ENCODE measurements at regions not wholly inside any gene's neighbourhood (a gene's known extent, or its start where the extent isn't known, plus 50 kb on each side); places are given as distances from the start of the nearest gene placed in this dataset.
"Not testable (repeated sequence)": the region's sequence is repeated elsewhere in the genome, so short reads cannot be mapped to it uniquely, and the experiment has no call there.

DNA sequence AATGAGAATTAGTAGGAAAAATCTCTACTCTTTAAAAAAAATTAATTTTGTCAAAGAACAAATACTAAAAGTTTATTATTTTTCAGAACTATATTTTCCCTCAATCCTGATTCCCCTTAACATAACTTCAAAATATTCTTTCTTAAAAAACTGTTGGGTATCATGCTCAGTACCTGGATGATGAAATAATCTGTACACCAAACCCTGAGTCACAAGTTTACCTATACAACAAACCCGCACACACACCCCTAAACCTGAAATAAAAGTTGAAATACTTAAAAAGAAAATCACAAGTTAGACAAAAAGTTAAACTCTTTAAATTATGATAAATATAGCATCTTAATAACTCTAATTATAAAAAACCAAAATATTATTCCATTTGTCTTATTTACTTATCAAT is 812.3 kb downstream of the MAT2B start:
- no peak for DNase-seq

DNA sequence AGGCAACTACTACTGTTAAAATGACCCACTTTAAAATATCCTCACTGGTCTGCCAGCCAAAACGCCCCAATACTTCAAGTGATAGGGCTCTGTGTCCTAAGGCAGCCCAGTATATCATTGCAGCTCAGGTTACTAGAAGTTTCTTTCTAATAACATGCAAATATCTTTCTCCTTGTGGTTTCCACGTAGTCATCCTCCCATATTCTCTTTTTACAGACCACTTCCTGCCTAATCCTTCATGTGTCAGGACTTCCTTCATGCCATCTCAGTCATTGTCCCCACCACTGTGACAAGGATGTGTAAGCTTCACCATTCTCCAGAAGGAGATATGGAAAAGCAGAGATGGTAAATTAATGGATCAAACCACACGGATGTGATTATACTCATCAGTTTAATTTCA is 813.7 kb downstream of the MAT2B start:
- no peak for DNase-seq

DNA sequence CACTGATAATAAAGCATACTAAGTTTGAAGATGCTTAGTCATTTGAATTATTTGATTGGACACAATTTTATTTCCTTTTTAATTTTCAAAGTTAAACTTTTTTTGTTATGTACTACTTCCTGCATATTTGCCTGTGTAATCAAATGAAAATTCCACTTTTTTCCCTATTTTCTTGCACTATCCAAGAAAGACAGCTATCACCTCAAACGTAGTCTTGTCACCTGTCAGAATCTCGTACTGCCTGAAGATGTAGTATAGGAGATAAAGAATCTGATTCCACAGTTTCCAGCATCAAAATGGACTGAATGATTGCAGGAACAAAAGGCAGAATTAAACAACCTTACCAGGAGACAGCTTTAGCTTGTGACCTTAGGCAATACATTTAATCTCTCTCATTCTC is 818.8 kb downstream of the MAT2B start:
- DNase-seq, result no peak

GRCh38 chr5:164326219-164326618 is 820.8 kb downstream of the MAT2B start:
- DNase-seq, result no peak

DNA sequence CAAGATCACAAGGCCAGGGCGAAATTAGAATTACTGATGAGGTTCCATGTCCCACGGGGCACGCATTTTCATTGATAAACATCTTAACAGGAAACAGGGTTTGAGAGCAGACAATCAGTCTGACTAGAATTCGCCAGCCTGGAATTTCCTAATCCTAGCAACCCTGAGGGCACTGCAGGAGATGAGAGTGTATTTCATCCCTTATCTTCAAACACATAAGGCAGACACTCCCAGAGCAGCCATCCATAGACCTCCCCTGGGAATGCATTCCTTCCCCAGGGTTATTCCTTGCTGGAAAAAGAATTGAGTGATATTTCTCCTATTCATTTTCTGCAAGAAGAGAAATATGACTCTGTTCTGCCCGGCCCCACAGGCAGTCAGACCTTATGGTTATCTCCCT is 821.7 kb downstream of the MAT2B start:
- DNase-seq, result not testable (repeated sequence)

DNA sequence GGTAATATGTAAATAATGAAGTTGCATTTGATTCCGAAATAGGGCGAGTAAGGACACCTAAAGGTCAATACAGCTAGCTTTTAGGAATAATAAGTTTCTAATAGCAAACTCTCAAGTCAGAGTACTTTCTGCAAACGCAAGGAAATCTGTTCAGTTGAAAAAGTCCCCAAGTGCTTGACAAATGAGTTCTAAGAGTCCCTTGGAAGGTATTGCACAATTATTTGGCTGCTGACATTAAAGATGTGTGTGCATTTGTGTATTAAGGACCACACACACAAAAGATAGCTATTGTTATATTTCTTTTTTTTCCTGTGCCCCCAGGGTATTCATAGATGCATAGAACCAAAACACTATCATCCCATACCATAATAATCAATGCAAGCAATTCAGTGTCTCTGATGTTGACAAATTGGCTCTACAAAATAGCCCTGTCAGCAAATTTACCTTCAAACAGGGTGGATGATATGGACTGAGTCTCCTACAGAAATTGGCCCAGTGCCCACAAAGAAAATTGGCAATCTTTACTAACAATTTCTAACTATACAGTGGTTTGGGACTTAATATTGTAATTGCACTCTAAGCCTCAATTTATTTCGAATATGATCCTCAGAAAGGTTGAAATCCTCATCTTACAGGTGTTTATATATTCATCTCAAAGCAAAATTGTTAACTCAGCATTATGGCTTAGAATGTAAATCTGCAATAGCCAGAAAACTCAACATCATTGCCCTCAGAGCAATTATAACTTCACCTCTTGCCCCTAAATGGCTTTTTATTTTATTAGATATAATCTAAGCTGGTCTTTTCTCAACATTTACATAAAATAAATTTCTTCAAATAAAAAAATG is 827.2 kb downstream of the MAT2B start:
- no peak for DNase-seq

GRCh38 chr5:164335837-164336236 is 830.4 kb downstream of the MAT2B start:
- DNase-seq, result no peak

GRCh38 chr5:164336276-164336675 is 830.9 kb downstream of the MAT2B start:
- no peak for DNase-seq

DNA sequence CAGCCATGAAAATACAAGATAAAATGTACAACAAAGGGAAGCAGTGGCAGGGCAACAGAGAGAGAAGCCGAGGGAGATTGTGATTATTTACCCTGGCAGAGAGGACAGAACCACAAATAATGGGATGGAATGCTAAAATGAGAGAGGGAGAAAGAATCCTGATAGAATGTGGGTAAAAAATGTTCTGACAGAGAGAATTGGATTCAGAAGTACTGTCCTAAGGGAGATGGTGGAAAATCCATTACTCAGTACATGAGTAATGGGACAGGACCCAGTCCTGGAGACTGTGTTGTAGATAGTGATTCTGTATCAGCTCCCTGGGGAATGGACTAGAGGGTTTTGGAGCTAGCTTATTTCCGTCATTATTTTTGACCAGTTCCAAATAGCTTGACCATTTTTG is 831.5 kb downstream of the MAT2B start:
- no peak for DNase-seq

- DNase-seq, result no peak
These were observed 835.7 kb downstream of the MAT2B start for GRCh38 chr5:164341056-164341619.

DNA sequence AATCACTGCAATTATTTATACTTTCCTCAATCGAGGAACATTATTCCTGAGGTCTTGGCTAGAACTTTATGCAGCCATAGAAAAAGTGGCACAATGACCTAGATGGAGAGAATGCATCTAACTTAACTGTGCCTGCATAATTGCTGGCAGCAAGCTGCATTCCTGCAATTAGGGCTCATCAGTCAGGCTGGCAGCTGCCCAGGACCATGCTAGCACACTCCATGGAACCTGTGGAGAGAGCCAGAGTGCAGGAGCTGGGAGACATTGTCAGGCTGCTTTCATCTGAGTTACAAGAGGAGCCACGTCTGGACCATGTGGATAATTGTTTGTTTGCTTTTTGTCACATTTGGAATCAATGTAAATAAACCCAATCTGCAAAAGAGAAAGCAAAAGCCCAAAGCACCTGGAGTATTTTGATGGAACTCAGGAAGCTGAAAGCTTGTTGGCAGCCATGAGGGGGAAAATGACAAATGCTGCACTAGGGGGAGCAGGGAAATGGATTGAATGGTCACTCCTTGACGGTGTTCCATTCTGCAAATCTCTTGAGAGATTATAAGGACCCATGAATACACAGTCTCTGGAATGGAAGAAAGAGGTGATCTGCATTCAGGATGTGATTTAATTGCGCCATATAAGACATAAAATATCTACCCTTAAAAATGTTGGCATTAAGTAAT is 839.9 kb downstream of the MAT2B start:
- no peak for DNase-seq

DNA sequence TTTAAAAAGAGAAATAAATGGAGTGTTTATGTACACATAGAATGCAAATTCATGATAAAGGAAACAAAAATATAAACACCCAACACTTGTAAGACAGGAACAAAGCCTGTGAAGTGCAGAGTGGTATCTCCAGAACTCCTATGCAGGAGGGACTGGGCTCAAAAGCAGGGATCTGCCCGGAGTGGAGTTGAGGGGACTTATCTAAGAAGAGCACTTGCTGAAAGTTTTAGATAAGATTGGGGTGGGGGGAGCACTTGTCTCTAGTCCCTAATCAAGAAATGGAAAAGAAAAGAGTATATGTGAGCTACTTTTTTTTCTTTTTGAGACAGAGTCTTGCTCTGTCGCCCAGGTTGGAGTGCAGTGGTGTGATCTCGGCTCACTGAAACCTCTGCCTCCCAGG is 840.4 kb downstream of the MAT2B start:
- DNase-seq, result no peak

DNA sequence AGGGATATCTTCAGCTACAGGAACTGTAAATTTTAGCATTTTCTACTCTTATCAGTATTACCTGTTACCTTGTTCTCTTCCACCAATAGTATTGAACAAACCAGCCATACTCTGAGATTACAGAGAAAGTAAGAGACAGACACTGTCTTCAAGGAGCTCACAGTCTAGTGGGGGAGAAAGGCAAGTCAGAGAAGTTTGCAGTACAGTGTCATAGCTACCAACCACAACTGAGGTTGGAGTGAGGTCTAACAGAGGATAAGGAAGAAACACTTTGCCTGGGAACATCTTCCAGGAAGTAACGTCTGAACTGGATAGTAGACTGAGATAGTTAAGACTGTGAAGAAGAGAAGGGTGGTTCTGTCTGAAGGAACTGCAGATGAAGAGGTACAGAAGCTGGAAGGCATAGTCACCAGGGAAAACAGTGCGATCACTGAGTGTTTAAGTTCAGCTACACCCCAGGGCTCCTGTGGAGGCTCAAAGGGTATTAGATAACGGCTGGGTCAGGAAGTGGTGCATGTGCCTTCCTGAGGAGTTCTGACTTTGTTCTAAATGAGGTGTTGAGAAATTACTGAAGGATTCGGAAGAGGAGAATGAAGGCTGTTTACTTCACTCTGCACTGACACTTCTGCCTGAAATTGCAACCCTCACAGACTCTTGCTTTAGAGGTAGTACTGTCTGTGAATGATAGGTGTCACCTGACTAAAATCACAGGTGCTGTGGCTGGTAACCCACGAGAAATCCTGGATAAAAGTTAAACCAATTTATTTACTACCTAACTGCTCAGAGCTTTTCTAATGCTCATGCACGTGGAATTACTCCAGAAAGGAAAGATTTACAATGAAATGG is 841.6 kb downstream of the MAT2B start:
- DNase-seq, result no peak

GRCh38 chr5:164350236-164350635 is 844.8 kb downstream of the MAT2B start:
- DNase-seq, result no peak

GRCh38 chr5:164351245-164351834 is 845.9 kb downstream of the MAT2B start:
- DNase-seq, result no peak

DNA sequence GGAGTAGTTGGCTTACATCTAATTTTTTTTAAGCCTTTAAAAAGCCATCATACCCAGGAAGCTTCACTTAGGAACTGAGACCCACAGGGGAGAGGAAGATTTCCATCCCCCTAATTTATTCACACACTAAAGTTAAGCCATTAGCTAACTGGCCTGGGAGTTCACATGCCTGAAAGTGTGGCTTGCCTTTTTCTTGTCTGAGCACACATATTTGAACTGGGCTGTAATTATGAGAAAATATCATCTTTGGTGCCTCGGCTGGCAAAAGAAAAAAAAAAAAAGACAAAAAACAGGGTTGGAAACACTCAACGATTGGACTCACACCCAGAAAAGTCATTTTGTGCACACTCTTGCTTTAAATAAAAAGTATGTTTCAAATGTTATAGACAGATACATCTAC is 847.3 kb downstream of the MAT2B start:
- DNase-seq, result no peak

GRCh38 chr5:164353155-164353554 is 847.7 kb downstream of the MAT2B start:
- DNase-seq, result no peak

GRCh38 chr5:164354139-164354751 is 848.8 kb downstream of the MAT2B start:
- DNase-seq, result no peak

DNA sequence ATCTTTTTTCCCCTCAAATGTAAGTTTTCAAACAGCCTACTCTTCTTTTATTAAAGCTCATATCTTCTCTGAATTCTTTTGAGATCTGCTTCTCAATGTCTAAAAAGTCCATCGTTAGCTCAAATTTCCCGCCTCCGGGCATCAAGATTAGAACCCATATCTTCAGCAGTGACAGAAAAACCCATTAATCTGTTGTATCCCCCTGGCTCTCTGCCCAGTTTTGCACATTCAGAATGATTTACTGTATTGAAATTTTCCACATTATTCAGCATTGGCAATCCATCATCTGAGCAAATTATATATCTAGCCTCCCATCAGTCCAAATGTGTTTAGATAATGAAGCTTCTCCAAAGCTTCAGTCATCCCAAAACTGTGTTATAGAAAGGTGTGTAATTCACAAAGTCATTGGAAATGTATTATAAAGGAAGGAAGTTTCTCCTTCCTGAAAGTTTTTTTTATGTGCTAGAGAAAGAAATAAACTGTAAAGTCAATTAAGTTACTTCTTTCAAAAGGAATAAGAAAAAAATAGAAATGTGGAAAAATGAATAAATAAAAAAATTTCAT is 849.9 kb downstream of the MAT2B start:
- DNase-seq, result no peak

GRCh38 chr5:164356790-164357189 is 851.4 kb downstream of the MAT2B start:
- DNase-seq, result no peak

DNA sequence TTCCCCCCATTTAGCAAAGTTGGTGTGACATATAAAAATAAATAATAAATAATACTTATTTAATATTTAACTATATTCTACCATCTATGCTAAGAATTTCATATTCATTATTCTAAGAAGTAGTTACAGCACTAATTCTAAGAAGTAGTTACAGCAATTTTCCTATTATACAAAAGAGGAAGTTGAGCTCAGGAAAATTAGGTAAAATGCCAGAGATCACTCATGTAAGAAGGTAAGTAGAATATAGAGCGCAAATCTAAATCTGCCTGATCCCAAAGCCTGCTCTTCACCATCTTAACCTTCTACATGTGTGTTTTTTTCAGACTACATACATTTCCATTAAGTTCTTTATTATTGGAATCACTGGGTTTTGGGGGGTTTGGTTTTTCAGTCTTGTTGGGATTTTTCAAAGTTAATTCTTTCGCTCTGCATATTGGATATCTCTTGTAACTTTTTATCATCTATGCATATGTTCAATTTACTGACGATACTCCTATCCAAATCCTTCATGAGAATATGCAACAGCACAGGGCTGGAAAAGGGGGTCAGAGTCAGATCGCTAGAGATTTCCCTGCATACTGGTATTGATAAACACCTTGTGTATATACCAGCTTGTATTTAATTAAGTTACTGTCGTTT is 852.1 kb downstream of the MAT2B start:
- DNase-seq, result no peak

Data from NCI-H2029 treated with DMSO at 0.1 percent for 48 hours (cell line).